ENCODE measurements at regions not wholly inside any gene's neighbourhood (a gene's known extent, or its start where the extent isn't known, plus 50 kb on each side); places are given as distances from the start of the nearest gene placed in this dataset.

GRCh38 chr16:59242556-59242955 lies 508.4 kb upstream of the GOT2 start:
- DNase-seq (ENCODE audit: extremely low read depth, insufficient read length), result no peak
- no peaks in the 10 kb centered on the region for H3K36me3 ChIP-seq (ENCODE audit: control insufficient read depth, insufficient read depth, low read length)

GRCh38 chr16:59238246-59238645 lies 504.1 kb upstream of the GOT2 start:
- no peak for TF ChIP-seq CTCF (IDR thresholded peaks at IDR 0.05; ENCODE audit: insufficient read depth, low read length, poor library complexity, severe bottlenecking)
- no peak for DNase-seq (ENCODE audit: extremely low read depth, insufficient read length)
- H3K4me3 ChIP-seq (replicated peaks; ENCODE audit: low read depth, low read length), result no peak overlapping the region
- no peaks in the 10 kb centered on the region for H3K27me3 ChIP-seq (replicated peaks; ENCODE audit: control insufficient read depth, insufficient read depth, low read length)
- no peaks in the 10 kb centered on the region for H3K36me3 ChIP-seq (ENCODE audit: control insufficient read depth, insufficient read depth, low read length)

More at GRCh38 chr16:59242556-59242955, 508.4 kb upstream of the GOT2 start:
- TF ChIP-seq CTCF (IDR thresholded peaks at IDR 0.05; ENCODE audit: insufficient read depth, low read length, poor library complexity, severe bottlenecking), result no peak
- no peak overlapping the region for H3K4me3 ChIP-seq (replicated peaks; ENCODE audit: low read depth, low read length)
- H3K27me3 ChIP-seq (replicated peaks; ENCODE audit: control insufficient read depth, insufficient read depth, low read length), result no peaks in the 10 kb centered on the region

- no peaks in the 10 kb centered on the region for H3K27me3 ChIP-seq (replicated peaks; ENCODE audit: control insufficient read depth, insufficient read depth, low read length)
- TF ChIP-seq CTCF (IDR thresholded peaks at IDR 0.05; ENCODE audit: insufficient read depth, low read length, poor library complexity, severe bottlenecking), result no peak
- H3K4me3 ChIP-seq (replicated peaks; ENCODE audit: low read depth, low read length), result no peak overlapping the region
- H3K36me3 ChIP-seq (ENCODE audit: control insufficient read depth, insufficient read depth, low read length), result no peaks in the 10 kb centered on the region
- no peak for DNase-seq (ENCODE audit: extremely low read depth, insufficient read length)
Observed at GRCh38 chr16:59236804-59237458, 502.8 kb upstream of the GOT2 start.

- Histone ChIP-seq H3K36me3 (ENCODE audit: control insufficient read depth, insufficient read depth, low read length) (no peaks in the 10 kb centered on the region), H3K27me3 (replicated peaks; ENCODE audit: control insufficient read depth, insufficient read depth, low read length) (no peaks in the 10 kb centered on the region), H3K4me3 (replicated peaks; ENCODE audit: low read depth, low read length) (no peak overlapping the region)
- TF ChIP-seq CTCF (IDR thresholded peaks at IDR 0.05; ENCODE audit: insufficient read depth, low read length, poor library complexity, severe bottlenecking), result no peak
- DNase-seq (ENCODE audit: extremely low read depth, insufficient read length), result no peak
Observed at GRCh38 chr16:59224401-59224800, 490.3 kb upstream of the GOT2 start.

- H3K27me3 ChIP-seq (replicated peaks; ENCODE audit: control insufficient read depth, insufficient read depth, low read length), result no peaks in the 10 kb centered on the region
- no peak for DNase-seq (ENCODE audit: extremely low read depth, insufficient read length)
- H3K36me3 ChIP-seq (ENCODE audit: control insufficient read depth, insufficient read depth, low read length), result no peaks in the 10 kb centered on the region
- no peak overlapping the region for H3K4me3 ChIP-seq (replicated peaks; ENCODE audit: low read depth, low read length)
- TF ChIP-seq CTCF (IDR thresholded peaks at IDR 0.05; ENCODE audit: insufficient read depth, low read length, poor library complexity, severe bottlenecking), result no peak
Observed at GRCh38 chr16:59220011-59220410, 485.9 kb upstream of the GOT2 start.

GRCh38 chr16:59216291-59216690 lies 482.2 kb upstream of the GOT2 start:
- no peak for DNase-seq (ENCODE audit: extremely low read depth, insufficient read length)
- Histone ChIP-seq H3K36me3 (ENCODE audit: control insufficient read depth, insufficient read depth, low read length) (no peaks in the 10 kb centered on the region), H3K27me3 (replicated peaks; ENCODE audit: control insufficient read depth, insufficient read depth, low read length) (no peaks in the 10 kb centered on the region), H3K4me3 (replicated peaks; ENCODE audit: low read depth, low read length) (no peak overlapping the region)
- no peak for TF ChIP-seq CTCF (IDR thresholded peaks at IDR 0.05; ENCODE audit: insufficient read depth, low read length, poor library complexity, severe bottlenecking)

Data from GM06990 (cell line).